HG03558 (cell line): ENCODE measurements at regions not wholly inside any gene's neighbourhood (a gene's known extent, or its start where the extent isn't known, plus 50 kb on each side); places are given as distances from the start of the nearest gene placed in this dataset.

Experiments used
- ATAC-seq: cut with Tn5 transposase; IDR thresholded peaks from one replicate; pipeline ENCODE4 v1.9.1; 2021; ENCODE audit warnings: moderate number of reproducible peaks; ENCODE audit not compliant: unreplicated experiment; ENCODE audit errors: extremely low read depth

DNA sequence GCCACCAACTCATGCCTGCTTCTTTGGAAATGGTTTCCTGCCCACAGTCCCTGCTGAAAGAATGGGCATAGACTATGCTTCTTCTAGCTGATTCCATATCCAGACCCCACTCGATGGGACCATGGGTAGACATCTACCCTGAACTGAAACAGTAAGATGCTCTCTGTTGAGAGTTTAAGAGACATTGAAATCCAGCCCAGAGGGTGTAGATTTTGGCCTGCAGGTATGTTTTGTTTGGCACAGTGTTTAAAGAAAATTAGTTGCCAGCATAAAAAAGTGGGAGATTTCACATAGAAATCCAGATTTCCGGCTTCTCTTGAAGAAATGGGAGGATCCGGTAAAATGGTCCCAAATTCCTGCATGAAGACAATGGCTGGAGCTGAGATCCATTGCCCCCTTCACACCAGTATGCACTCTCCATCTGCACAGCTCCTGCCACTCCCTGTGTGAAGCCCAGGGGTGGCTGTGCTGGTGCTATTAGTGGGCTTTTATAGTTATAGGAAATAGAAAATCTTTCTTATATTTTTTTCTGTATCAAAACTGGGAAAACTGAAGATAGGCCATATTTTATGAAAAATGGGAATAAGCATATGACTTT is 218.1 kb downstream of the PTEN start:
- ATAC-seq = no peak

DNA sequence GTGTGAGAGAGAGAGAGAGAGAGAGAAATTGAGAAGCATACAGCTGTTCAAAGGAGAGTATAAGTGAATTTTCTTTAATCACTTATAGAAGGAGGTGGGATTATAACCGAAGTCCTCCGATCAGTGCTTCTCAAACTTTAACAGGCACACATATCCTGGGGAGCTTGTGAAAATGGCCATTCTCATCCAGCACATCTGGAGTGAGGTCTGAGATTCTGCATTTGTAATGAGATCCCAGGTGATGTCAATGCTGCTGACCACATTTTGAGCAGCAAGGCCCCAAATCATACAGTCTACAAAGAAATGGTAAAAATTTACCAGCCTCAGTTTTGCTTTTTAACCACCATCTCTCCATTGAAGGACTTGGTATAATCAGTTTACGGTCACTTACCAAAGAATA is 219.0 kb downstream of the PTEN start:
- ATAC-seq = peak; percentile 2

DNA sequence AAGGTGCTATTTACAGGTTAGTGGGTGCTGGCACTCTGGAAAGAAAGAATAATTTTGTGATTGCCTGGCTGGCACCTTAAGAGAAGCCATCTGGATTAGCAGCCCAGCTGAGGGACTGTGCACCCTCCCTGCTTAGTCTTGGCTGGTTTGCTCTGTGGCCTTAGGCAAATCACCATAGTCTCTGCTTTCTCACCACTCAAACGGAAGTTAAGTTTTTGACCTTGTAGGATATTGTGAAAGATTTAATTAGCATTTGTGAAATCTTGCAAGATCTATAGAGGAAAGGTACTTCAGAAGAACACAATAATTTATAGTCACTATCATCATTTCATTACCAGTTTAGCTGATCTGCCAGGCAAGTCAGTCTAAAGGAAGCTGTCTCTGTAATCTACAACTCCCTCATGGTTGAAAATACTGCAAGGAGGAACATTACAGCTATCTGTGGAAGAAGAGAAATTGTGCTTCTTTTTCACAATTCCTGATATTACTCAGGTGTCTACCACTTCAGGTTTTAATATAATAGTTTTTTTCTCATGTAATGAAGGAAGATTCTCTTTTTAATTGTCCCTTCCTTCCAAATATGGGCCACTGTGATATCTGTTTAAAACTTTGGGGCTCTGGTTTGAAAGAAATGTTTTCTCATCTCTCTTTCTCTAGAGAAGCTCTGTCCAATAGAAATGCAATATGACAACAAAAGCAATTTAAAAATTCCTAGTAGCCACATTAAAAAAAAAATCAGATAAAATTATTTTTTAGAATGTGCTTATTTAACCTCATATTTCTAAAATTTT is 219.6 kb downstream of the PTEN start:
- peak; percentile 57 for ATAC-seq

DNA sequence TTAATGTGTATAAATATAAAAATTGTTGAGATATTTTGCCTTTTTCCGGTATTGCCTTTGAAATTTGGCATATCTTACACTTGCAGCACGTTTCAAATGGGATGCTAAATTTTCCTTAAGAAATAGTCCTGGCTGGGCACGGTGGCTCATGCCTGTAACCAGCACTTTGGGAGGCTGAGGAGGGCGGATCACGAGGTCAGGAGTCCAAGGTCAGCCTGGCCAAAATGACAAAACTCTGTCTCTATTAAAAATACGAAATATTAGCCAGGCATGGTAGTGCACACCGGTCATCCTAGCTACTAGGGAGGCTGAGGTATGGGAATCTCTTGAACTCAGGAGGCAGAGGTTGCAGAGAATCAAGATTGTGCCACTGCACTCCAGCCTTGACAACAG is 220.2 kb downstream of the PTEN start:
- ATAC-seq = no peak

DNA sequence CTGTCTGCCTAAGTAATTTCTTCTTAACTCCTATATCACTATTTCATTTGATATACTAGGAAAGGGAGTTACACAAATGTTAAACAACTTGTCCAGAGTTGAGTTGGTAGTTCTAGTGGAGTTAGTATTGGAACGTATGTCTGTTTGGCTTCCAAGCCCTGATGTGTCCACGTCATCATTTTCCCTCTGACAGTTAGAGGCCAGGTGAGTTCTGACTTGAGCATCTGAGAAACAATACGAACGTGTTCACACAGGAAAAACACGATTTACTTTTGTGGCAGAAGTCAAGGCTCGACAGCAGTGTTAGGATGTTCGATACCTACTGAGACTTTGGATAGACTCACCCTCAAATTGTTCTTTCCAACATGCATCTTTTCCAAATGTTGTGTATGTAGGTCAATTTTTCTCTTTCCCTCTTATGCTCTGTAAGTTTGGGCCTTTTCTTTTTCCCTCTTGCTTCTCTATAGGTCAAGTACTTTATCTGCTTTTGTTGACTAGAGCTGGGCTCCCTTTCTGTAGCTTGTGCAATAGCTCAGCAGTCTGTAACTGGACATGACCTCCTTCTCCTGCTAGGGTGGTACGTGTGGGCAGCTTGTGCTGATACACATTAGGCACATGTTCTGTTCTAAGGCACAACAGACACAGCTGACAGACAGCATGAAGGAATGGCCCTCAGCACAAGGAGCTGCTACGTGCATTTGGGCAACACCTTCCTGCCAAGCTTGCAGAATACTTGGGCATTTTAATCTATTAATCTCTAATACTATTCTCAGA is 222.9 kb downstream of the PTEN start:
- no peak for ATAC-seq

DNA sequence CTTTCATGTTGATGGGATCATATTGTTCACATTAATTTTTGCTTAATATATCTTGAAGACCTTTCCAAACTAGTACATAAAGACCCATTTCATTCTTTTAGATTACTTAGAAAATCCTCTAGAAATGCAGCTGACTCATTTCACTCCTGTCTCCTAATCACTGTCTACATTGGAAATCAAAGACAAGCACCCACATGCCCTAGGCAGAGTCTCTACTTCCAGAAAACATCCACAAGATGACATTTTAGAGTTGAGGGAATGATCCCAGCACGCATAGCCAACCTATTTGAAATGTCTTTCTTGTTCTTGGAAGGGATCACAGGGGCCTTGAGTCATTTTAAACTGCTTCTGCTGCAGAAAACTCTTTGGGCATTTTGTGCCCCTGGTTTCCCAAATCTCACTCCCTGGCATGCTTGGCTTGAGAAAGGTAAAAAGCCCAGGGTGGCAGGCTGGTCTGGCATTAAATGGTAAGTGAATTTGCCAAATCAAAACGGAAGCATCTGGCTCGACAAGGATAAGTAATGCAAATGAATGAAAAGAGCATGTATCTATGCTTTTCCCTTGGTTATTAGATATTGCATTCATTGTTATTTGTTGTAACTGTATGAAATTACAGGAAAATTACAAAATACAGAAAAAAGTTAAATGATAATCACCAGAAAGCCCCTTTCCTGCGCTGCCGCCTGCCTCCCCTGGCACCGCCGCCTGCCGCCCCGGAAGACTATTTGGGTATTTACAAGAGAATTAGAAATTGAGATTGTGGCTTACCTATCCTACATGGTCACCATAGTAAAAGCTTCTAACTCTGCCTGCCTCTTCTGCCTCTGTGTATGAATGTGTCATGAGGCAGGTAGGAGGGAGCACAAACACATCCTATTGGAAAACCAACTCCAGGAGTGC is 225.3 kb downstream of the PTEN start:
- ATAC-seq = no peak

DNA sequence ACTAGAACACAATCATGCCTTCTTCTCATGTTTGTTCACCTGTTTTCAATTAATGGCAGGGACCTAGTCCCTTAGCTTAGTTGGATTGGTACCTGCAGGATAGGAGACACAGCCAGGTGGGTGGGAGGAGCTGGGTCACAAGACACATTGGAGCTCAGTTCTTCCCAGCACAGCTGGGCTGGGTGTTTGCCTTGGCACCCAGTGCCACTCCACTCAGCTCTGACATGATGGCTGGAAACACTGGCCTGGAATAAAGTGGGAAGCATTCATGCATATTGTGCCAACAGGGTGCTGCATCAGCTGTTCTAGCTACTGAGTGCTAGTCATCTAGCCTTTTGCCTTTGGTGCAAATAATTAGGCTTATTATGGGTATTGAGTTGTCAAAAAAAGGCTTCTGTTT is 226.1 kb downstream of the PTEN start:
- ATAC-seq = no peak

DNA sequence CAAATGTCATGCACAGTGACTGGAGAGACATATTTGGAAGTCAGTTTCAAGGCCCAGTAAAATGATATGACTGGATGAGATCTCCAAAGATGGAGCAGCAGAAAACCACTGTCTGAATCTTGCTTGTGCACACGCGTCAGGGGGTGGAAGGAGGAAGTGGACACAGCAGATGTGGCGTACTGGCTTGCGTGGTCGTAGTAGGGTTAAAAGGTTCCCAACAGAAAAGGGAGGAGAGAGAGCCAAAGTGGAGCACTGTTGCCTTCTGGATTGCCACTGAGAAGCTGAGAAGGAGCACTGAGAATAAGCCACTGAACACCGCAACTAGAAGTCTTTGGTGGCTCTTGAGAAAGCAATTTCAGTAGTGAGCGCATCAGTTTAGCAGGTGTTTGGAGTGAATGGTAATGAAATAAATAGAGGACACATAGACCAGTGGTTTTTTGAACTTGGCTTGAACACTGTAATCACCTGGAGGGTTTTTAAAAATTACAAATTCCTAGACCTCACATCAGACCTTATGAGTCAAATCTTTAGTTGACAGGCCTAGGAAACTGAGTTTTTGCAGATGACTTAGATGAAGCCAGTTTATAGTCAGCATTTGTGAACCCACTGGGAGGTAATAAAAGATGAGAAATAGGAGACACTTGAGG is 227.3 kb downstream of the PTEN start:
- ATAC-seq = no peak

DNA sequence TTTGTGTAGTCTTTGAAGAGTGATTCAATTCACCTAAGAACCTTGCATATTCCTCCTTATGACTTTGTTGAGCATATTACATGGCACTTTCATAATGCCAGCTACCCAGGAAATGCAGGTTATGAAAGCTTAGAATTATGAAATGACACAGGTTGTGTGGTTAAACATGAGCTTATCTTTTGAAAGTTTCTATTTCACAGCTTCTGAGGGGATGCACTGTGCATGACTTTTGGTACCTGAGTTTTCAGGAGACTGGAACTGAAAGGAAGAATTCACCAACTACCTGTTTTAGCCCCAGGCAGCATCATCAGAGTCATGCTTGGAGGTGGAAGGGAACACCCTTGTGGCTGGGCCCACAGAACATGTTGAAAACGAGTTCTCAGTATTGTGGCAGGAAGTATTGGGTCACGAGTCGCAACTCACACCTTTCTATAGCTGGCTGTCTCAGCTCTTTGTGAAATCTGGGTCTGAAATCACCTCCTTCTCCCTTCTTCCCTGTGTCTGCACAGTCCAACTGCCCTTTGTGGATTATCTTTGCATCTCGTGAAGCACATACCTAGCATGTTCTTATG is 228.2 kb downstream of the PTEN start:
- ATAC-seq = peak; percentile 70

DNA sequence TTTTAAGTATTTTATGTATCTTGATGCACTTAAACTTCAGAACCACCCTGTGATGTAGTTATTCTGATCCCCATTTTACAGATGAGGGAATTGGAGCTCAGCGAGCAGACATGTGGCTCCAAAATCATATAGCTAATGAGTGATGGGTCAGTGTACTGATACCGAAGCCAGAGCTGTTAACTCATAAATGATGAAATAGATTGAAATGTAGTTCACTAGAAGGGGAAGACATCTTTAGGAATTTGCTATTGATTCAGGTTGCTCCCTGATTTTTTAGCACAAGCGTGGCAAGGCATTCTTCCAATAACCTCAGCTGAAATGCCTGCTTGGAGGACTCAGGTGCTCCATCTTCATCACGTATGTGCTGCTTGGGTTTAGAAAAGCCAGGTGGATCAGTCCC is 228.8 kb downstream of the PTEN start:
- ATAC-seq = no peak

DNA sequence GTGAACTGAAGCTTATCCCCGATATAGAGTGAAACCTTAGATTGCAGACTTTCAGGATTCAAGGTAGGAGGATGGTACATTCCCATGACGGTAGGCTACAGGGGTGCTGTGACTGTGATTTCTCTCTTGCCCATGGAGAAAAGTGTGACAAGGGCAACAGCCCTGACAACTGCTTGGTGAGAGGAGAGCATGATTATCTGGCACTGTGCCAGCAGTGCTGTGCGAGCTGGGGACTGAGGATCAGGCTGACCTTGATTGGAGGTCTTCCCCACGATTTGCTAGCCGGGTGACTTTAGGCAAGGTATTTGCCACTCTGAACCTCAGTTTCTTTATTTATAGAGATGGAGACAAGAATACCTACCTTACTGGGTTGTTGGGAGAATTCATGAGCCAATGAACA is 229.5 kb downstream of the PTEN start:
- no peak for ATAC-seq

DNA sequence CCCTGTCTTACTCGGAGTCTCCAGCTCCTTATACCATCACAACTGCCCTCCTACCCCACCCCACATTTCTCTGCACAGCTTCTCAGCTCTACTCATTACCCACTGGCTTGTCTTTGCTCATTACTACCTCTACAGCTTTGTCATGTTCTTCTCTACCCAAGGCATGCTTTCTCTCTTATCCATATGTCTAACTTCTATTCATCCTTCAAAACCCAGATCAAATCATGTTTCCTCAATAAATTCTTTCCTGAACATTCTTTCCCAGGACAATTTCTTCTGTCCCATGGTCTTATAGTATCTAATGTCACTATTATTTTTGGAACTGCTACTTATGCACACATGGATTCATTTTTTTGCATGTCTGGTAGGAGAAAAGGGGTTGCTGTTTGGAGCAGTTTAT is 231.4 kb downstream of the PTEN start:
- ATAC-seq = no peak

DNA sequence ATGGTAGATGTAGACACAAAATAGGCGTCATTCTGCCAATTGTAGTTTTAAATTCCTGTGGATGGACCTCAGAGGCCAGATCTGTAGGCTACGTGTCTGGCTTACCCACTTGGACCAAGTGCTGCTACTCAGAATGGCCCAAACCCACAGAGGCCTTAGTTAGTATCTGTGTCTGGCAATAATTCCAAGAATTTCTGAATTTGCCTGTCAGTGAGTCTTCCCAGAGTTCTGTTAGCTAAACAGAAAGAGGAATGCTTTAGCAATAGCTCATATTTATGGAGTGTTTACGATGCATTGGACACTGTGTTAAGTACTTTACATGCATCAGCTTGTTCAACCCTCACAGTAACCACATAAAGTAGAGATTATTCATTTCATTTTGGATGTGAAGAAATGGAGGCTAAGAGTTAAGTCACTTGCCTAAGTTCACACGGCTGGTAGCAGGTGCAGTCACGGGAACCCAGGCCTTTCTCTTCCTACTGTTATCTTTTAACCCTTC is 231.8 kb downstream of the PTEN start:
- no peak for ATAC-seq

DNA sequence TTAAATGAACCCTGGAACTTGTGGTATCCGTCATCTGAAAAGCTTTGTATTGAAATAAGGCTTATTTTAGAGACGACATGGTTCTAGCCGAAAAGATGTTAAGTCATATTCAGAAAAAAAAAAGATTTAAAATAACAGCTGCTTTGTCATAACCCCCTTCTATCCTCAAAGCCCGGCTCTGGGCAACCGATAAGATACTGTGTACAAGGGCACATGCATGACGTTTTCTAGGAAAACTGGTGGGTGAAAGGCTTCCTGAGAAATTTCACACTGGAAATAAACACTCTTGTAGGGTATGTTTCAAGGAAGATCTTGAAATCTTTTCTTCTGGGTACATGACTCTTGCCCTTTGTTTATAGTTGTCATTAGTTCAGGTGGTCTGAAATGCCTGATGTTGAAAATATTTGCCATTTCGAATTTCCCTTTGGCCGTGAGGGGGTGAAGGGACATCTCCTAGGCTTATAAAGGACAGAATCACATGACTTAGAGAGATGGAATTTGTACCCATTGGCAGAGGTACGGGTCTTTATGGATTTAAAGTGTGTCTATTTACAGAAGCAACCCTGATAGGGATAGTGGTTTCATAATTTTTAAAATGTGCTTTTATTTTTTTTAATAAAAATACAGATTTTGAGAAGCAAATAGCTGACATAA is 232.5 kb downstream of the PTEN start:
- ATAC-seq = no peak

DNA sequence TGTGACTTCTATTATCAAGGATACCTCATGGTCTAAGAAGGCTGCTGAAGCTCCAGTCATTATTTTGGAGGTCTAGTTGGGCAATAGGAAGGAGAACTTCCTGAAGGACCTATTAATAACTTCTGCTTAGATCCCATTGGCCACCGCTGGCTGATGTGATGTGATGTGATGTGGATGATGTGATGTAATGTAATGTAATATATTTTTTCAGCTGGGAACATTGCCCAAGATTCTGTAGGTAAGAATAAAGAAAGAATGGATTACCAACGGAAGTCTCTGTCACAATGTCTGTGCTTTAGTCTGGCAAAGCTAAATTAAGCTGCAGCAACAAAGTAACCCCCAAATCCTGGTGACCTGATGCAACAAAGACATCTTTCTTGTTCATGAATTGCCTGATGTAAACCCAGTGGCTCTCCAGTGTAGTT is 233.7 kb downstream of the PTEN start:
- ATAC-seq = no peak

DNA sequence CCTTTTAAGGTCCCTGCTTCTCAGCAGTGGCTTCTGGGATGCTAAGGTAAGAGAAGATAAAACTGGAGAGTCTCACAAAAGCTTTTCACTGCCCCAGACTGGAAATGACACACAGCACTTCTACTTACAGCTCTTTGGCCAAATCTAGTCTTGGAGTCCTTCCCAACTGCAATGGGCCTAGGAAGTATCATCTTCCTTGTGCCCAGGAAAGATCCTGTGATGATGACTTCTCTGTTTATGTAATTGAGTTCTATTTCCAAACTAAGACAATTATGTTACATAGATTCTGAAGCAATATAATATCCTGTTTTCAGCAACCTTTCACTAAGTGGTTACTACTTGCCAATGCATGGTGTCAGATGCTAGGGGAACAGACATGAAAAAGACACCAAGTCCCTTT is 234.1 kb downstream of the PTEN start:
- no peak for ATAC-seq

DNA sequence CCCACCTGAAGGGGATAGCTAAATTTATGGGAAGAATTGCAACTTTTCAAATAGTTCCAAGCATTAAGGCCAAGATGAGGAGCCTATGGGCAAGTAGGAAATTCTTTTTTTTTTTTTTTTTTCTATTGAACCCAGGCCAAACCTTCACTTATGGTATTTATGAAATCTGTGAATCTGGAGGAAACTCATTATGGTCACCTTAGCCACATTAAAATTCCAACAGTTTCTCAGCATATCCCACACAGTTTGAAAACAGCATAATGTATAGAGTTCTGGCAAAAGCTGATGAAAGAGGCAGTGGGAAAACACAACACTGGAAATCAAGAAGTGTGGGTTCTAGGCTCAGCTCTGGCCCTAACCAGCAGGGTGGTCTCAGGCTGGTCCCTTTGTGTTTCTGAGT is 236.9 kb downstream of the PTEN start:
- ATAC-seq = no peak

DNA sequence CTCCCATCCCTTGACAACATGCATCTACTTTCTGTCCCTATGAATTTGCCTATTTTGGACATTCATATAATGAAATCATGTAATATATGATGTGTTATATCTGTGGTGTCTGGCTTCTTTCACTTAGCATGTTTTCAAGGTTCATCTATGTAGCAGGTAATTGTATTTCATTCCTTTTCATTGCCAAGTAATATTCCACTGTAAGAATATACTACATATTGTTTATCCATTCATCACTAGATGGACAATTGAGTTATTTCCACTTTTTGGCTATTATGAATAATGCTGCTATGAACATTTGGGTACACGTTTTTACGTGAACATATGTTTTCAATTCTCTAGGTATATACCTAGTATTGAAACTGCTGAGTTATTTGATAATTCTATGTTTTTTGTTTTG is 238.2 kb downstream of the PTEN start:
- no peak for ATAC-seq

DNA sequence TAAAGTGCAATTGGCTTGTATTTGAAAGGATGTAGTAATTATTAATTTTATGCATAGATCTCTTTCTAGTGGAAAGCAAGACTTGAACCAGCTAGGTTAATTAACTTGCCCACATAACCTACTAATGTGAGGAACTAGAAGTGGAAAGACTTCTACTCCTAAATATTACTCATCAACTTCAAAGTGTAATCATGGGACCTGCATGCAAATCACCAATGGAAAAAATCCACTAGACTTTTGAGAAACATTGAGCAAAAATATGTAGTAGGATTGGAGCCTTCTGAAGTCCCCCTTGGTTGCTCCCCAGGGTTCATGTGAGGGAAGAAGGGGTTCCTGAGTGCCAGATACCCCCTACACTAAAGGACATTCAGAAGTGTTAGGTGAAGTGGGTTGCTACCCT is 240.2 kb downstream of the PTEN start:
- no peak for ATAC-seq
